GM13976 (cell line): ENCODE measurements at regions not wholly inside any gene's neighbourhood (a gene's known extent, or its start where the extent isn't known, plus 50 kb on each side); places are given as distances from the start of the nearest gene placed in this dataset.
A peak's percentile ranks its signal among the peaks of the same experiment; 100 is the strongest.

Source experiments
- DNase-seq: peaks from one replicate; pipeline ENCODE4 v3.0.0; 2012; ENCODE audit warnings: low spot score
- CTCF ChIP-seq: IDR thresholded peaks from 2 replicates; pipeline ENCODE4 v1.5.1; 2012; ENCODE audit warnings: borderline replicate concordance, mild to moderate bottlenecking; ENCODE audit not compliant: insufficient read depth; ENCODE audit errors: extremely low read depth, missing control alignments, control extremely low read depth
- in situ Hi-C: fragments of 300-500 bp; cut with MboI; formaldehyde crosslinking; loops from one replicate; pipeline ENCODE4 v1.12.0; 2022; ENCODE audit warnings: low sequenced_read_pairs, mixed read lengths, inconsistent platforms; ENCODE audit not compliant: unreplicated experiment

GRCh38 chr2:238777369-238778067 is 70.4 kb upstream of the TWIST2 start:
- in situ Hi-C loops = loop anchor here (25.0 kb wide), 1 partner anchor 415 kb away; no protein-coding TSS in a partner anchor
- no peak for DNase-seq
- TF ChIP-seq CTCF = no peak

GRCh38 chr2:238784671-238785527 is 63.0 kb upstream of the TWIST2 start:
- in situ Hi-C loops = loop anchor here (25.0 kb wide), 1 partner anchor 423 kb away; no protein-coding TSS in a partner anchor
- peak; percentile 78 for DNase-seq
- TF ChIP-seq CTCF = peak; percentile 81

- DNase-seq = no peak
- in situ Hi-C loops = loop anchor here (25.0 kb wide), 1 partner anchor 423 kb away; no protein-coding TSS in a partner anchor
- no peak for TF ChIP-seq CTCF
Observed at GRCh38 chr2:238785528-238785860, 62.4 kb upstream of the TWIST2 start.

GRCh38 chr2:238786379-238786778 is 61.5 kb upstream of the TWIST2 start:
- in situ Hi-C loops = loop anchor here (25.0 kb wide), 1 partner anchor 424 kb away; no protein-coding TSS in a partner anchor
- DNase-seq = no peak
- no peak for TF ChIP-seq CTCF

GRCh38 chr2:238786792-238787490 is 60.9 kb upstream of the TWIST2 start:
- no peak for DNase-seq
- in situ Hi-C loops = loop anchor here (25.0 kb wide), 1 partner anchor 425 kb away; no protein-coding TSS in a partner anchor
- TF ChIP-seq CTCF = no peak

- DNase-seq = no peak
- no peak for TF ChIP-seq CTCF
- in situ Hi-C loops = loop anchor here (25.0 kb wide), 1 partner anchor 425 kb away; no protein-coding TSS in a partner anchor
Observed at GRCh38 chr2:238787501-238787900, 60.4 kb upstream of the TWIST2 start.
